ENCODE measurements at regions not wholly inside any gene's neighbourhood (a gene's known extent, or its start where the extent isn't known, plus 50 kb on each side); places are given as distances from the start of the nearest gene placed in this dataset.

DNA sequence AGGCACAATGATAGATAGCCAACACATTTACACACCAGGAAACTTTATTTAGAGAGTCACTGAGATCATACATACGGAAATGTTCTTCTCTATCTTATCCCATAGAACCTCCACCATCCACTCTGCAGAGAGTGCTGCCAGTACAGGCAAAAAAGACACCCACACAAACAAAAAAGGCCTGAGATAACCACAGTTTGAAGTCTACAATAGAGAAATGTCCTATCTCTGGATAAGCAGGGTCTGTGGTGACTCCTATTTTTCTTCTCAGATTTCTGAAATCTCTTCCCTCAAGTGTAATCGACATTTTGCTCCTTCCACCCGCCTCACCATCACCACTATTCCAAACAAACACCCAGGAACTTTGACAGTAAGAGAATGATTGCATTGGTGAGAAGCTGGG is 413.9 kb upstream of the NR2F2 start (continued):
- TF ChIP-seq, protein P1, sequence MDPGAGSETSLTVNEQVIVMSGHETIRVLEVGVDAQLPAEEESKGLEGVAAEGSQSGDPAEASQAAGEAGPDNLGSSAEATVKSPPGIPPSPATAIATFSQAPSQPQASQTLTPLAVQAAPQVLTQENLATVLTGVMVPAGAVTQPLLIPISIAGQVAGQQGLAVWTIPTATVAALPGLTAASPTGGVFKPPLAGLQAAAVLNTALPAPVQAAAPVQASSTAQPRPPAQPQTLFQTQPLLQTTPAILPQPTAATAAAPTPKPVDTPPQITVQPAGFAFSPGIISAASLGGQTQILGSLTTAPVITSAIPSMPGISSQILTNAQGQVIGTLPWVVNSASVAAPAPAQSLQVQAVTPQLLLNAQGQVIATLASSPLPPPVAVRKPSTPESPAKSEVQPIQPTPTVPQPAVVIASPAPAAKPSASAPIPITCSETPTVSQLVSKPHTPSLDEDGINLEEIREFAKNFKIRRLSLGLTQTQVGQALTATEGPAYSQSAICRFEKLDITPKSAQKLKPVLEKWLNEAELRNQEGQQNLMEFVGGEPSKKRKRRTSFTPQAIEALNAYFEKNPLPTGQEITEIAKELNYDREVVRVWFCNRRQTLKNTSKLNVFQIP (CRISPR knock-in tag; IDR thresholded peaks at IDR 0.05; ENCODE audit: borderline replicate concordance, low read depth) = no peak
- TF ChIP-seq GLIS3 (CRISPR knock-in tag; IDR thresholded peaks at IDR 0.05) (no peak), ARNTL (CRISPR knock-in tag; IDR thresholded peaks at IDR 0.05; ENCODE audit: borderline replicate concordance, low read depth) (no peak), BACH2 (CRISPR knock-in tag; IDR thresholded peaks at IDR 0.05; ENCODE audit: borderline replicate concordance) (no peak), CSDC2 (CRISPR knock-in tag; IDR thresholded peaks at IDR 0.05) (no peak)

DNA sequence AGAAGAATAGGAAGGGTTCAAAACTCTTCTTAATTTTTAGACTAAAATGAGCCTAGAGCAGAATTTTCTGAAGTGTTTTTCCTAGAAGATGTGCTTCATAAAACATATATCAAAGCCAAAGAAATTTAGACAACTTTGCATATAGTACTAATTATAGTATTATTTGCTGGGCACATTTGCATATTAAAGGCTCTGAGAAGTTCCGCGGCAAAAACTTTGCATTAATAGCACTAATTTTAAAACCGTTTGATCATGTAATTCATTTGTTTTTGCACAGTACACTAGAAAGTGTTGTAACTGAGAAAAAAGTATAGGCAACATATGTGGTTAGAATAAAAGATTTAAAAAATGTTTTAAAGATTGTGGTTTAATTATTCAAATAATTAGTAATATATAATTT is 412.0 kb upstream of the NR2F2 start:
- ATAC-seq = no peak
- no peak for TF ChIP-seq ZNF70 (CRISPR knock-in tag; IDR thresholded peaks at IDR 0.05)
- TF ChIP-seq, protein P1 (CRISPR knock-in tag; IDR thresholded peaks at IDR 0.05; ENCODE audit: borderline replicate concordance, low read depth) = no peak
- TF ChIP-seq TCF4 (CRISPR knock-in tag; IDR thresholded peaks at IDR 0.05; ENCODE audit: borderline replicate concordance) = no peak
- TF ChIP-seq OSR1 (CRISPR knock-in tag; IDR thresholded peaks at IDR 0.05) = no peak
- TF ChIP-seq ZNF565 (CRISPR knock-in tag; conservative IDR thresholded peaks at IDR 0.05; ENCODE audit: low read depth) = no peak
- TF ChIP-seq, protein P2, sequence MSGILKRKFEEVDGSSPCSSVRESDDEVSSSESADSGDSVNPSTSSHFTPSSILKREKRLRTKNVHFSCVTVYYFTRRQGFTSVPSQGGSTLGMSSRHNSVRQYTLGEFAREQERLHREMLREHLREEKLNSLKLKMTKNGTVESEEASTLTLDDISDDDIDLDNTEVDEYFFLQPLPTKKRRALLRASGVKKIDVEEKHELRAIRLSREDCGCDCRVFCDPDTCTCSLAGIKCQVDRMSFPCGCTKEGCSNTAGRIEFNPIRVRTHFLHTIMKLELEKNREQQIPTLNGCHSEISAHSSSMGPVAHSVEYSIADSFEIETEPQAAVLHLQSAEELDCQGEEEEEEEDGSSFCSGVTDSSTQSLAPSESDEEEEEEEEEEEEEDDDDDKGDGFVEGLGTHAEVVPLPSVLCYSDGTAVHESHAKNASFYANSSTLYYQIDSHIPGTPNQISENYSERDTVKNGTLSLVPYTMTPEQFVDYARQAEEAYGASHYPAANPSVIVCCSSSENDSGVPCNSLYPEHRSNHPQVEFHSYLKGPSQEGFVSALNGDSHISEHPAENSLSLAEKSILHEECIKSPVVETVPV (CRISPR knock-in tag; IDR thresholded peaks at IDR 0.05) = no peak
- no peak for TF ChIP-seq CSDC2 (CRISPR knock-in tag; IDR thresholded peaks at IDR 0.05)
- no peak for TF ChIP-seq ESRRG (CRISPR knock-in tag; IDR thresholded peaks at IDR 0.05)
- TF ChIP-seq ZFP30 (CRISPR knock-in tag; IDR thresholded peaks at IDR 0.05) = no peak
- no peak for TF ChIP-seq SNAI2 (CRISPR knock-in tag; IDR thresholded peaks at IDR 0.05)
- no peak for TF ChIP-seq ARNTL (CRISPR knock-in tag; IDR thresholded peaks at IDR 0.05; ENCODE audit: borderline replicate concordance, low read depth)
- TF ChIP-seq TOX (CRISPR knock-in tag; IDR thresholded peaks at IDR 0.05; ENCODE audit: borderline replicate concordance) = no peak
- TF ChIP-seq, protein P3, sequence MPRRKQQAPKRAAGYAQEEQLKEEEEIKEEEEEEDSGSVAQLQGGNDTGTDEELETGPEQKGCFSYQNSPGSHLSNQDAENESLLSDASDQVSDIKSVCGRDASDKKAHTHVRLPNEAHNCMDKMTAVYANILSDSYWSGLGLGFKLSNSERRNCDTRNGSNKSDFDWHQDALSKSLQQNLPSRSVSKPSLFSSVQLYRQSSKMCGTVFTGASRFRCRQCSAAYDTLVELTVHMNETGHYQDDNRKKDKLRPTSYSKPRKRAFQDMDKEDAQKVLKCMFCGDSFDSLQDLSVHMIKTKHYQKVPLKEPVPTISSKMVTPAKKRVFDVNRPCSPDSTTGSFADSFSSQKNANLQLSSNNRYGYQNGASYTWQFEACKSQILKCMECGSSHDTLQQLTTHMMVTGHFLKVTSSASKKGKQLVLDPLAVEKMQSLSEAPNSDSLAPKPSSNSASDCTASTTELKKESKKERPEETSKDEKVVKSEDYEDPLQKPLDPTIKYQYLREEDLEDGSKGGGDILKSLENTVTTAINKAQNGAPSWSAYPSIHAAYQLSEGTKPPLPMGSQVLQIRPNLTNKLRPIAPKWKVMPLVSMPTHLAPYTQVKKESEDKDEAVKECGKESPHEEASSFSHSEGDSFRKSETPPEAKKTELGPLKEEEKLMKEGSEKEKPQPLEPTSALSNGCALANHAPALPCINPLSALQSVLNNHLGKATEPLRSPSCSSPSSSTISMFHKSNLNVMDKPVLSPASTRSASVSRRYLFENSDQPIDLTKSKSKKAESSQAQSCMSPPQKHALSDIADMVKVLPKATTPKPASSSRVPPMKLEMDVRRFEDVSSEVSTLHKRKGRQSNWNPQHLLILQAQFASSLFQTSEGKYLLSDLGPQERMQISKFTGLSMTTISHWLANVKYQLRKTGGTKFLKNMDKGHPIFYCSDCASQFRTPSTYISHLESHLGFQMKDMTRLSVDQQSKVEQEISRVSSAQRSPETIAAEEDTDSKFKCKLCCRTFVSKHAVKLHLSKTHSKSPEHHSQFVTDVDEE (CRISPR knock-in tag; IDR thresholded peaks at IDR 0.05) = no peak
- TF ChIP-seq ISL1 (CRISPR knock-in tag; IDR thresholded peaks at IDR 0.05) = no peak

DNA sequence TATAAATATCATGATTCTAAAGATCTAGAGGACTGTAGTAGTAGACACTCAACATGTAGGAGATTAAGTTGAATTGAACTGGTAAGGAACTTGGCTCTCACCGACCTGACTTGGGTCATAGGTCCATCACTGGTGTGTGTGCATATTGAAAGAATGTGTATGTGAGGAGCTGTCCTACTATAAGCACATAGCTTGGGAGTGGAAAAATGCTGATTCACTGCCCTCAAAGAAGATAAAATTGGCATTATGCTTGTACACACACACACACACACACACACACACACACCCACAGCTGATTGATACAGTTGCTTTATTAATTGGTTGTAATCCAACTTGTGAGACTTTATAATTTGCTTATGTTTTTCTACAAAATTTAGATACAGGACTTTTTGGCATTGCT is 411.0 kb upstream of the NR2F2 start:
- ATAC-seq = no peak
- TF ChIP-seq OSR1 (CRISPR knock-in tag; IDR thresholded peaks at IDR 0.05) (no peak), BACH2 (CRISPR knock-in tag; IDR thresholded peaks at IDR 0.05; ENCODE audit: borderline replicate concordance) (no peak)
- TF ChIP-seq, protein P2 (CRISPR knock-in tag; IDR thresholded peaks at IDR 0.05) = no peak

DNA sequence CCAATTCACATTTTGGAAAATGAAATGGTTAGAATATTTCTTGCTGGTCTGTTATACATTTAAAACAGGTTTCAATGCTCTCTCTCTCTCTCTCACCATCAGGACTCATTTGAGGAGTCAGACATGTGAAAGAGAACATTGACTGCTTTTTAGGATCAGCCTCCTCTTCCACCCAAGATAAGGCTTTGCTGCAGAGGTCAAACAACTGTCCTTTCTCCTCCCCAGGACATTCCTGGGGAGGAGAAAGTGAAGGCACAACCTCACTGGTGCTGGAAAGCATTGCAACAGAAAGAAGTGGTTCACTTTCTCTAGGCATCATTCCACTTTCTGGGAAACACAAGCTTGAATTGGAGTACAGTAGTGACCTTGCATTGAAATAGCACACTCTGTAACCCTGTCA is 409.1 kb upstream of the NR2F2 start:
- ATAC-seq = no peak
- TF ChIP-seq ZFP3 (CRISPR knock-in tag; IDR thresholded peaks at IDR 0.05) (no peak), CSDC2 (CRISPR knock-in tag; IDR thresholded peaks at IDR 0.05) (no peak), GLIS3 (CRISPR knock-in tag; IDR thresholded peaks at IDR 0.05) (no peak), TCF4 (CRISPR knock-in tag; IDR thresholded peaks at IDR 0.05; ENCODE audit: borderline replicate concordance) (no peak), RARB (CRISPR knock-in tag; IDR thresholded peaks at IDR 0.05) (no peak), PPARA (CRISPR knock-in tag; IDR thresholded peaks at IDR 0.05; ENCODE audit: borderline replicate concordance) (no peak), ZNF70 (CRISPR knock-in tag; IDR thresholded peaks at IDR 0.05) (no peak), ZC3H10 (CRISPR knock-in tag; IDR thresholded peaks at IDR 0.05) (no peak), BACH2 (CRISPR knock-in tag; IDR thresholded peaks at IDR 0.05; ENCODE audit: borderline replicate concordance) (no peak), ESRRG (CRISPR knock-in tag; IDR thresholded peaks at IDR 0.05) (no peak), ZFP30 (CRISPR knock-in tag; IDR thresholded peaks at IDR 0.05) (no peak), SNAI2 (CRISPR knock-in tag; IDR thresholded peaks at IDR 0.05) (no peak), ISL1 (CRISPR knock-in tag; IDR thresholded peaks at IDR 0.05) (no peak)
- TF ChIP-seq, protein P3 (CRISPR knock-in tag; IDR thresholded peaks at IDR 0.05) = no peak
- TF ChIP-seq, protein P1 (CRISPR knock-in tag; IDR thresholded peaks at IDR 0.05; ENCODE audit: borderline replicate concordance, low read depth) = no peak

All from SK-N-SH treated with all-trans-retinoic acid at 6 μM for 48 hours (cell line).